D721Med (cell line): ENCODE measurements at regions not wholly inside any gene's neighbourhood (a gene's known extent, or its start where the extent isn't known, plus 50 kb on each side); places are given as distances from the start of the nearest gene placed in this dataset.

Experiments
- DNase-seq: peaks from one replicate; pipeline ENCODE4 v3.0.0; 2011; ENCODE audit warnings: low spot score; ENCODE audit not compliant: insufficient read length
- FAIRE-seq: peaks from 2 replicates; lab custom pipeline; 2011; peaks lifted over from hg19 to GRCh38; lab: Jason Lieb, UNC
- CTCF ChIP-seq: IDR thresholded peaks from 2 replicates; pipeline ENCODE4 v1.5.1; 2012; ENCODE audit warnings: mild to moderate bottlenecking, control low read depth; ENCODE audit not compliant: insufficient read depth; ENCODE audit errors: missing control alignments

DNA sequence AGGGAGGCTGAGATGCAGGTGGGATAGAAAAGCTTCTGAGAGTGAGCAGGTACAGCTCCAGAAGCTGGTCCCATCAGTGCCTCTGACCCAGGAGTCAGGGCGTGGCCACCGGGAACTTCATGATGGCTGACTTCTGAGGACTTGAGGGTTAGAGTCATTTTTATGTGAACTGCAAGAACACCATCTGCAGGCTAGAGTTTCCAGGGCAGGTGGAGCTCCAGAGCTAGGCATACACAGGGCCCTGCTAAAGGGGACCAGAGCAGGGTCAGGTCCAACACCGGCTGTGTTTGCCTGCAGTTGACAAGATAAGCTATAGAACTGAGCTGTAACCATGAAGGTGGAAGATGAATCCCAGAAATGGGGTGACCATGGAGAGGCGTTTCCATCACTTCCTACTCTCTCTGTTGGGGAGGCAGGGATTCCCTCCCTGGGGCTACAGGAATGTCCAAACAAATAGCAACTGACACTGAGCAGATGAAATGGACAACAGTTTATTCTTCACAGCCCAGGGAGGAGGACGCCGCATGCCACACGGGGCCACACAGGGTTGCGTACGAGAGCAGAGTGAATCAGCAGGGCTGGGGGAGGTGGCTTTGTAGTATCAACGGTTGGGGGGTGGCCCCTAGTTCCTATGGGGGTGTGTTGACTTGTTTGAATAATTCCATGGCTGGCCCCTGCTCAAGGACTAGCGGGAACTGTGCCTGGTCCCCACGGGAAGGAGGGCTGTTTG is 77.6 kb upstream of the ZNF516 start:
- no peak for TF ChIP-seq CTCF
- FAIRE-seq (peak; percentile 21), DNase-seq (no peak)

- no peak for TF ChIP-seq CTCF
- DNase-seq (no peak), FAIRE-seq (peak; percentile 88)
Measured at GRCh38 chr18:76571689-76572088, 76.6 kb upstream of the ZNF516 start.

DNA sequence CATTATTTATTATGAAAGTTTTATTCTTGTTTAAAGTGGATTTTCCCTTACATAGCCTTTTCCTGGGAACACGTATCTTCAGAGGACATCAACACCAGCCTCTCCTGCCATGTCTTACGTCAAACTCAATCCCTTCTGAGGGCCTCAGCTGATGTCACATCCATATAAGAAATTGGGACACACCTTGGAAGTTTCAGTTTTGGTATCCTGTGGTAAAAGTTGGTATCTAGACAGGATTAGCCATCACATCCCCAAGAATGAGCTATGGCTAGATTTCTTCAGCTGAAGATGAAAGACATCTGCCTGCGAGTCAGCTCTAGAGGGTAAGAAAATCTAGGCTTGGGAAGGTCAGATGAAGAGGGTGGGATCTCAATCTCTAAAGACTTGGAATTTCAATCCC is 75.8 kb upstream of the ZNF516 start:
- FAIRE-seq (peak; percentile 95), DNase-seq (no peak)
- TF ChIP-seq CTCF: no peak

DNA sequence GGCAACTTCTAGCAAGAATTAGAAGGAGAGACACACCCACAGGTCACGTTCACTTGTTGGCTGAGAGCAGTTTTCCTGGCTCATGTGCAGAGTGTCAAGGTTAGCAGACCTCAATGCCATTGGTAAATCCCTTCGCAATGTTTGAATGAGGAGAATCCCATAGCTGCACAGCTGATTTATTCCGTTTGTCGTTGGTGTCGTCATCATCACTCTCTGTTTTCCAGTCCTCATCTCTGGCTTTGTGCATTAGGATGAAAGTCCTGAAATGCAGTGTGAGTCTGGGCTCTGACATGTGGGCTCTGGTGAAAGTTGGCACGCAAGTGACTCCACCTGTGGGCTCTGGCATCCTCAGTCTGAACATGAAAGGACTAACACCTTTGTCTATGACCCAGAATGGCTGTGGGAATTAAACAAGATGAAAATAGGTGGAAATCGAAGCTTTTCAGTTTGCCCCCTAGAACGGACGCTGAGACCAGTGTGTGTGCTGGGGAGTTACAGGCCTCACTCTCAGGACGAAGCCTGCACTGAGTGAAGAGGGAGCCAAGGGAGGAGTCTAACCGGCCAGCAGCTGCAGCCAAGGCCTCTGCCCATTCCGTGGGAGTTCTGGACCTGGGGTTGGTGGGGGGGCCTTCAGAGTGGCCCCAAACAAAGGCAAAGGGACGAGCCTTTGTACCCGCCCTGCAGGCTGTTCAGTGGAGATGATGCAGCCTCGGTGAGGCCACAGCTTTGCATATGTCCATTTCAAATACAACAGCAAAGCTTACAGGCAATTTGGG is 74.8 kb upstream of the ZNF516 start:
- DNase-seq (no peak), FAIRE-seq (peak; percentile 86)
- TF ChIP-seq CTCF: no peak

DNA sequence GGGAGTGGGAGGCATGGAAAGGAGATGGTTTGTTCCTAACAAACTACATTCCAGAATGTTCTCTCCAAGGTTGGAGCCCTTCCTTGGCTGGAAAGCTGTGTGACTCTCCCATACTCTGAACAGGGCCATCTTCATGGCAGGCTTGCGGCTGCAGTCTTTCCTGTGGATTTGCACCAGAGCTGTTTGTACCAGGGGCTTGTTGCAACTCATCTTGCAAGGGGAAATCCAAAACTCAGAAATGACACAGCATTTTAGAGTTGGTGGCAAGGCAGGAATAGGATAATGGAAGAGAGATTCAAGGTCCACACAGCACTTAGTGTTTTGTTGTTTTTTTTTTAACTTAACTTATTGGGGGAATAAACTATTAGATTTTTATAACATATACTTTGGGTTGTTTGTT is 73.7 kb upstream of the ZNF516 start:
- FAIRE-seq: peak; percentile 80
- no peak for DNase-seq
- TF ChIP-seq CTCF: no peak

GRCh38 chr18:76567835-76568445 is 72.9 kb upstream of the ZNF516 start:
- peak; percentile 75 for FAIRE-seq
- no peak for DNase-seq
- no peak for TF ChIP-seq CTCF
